Thyroid gland (tissue), 4 donors: ENCODE measurements at regions not wholly inside any gene's neighbourhood (a gene's known extent, or its start where the extent isn't known, plus 50 kb on each side); places are given as distances from the start of the nearest gene placed in this dataset.

Experiments used
- CTCF ChIP-seq, 6 experiments: fragments of 200-600 bp in 3 of 6; fragments of 450-650 bp in 3 of 6; sonication (generic) in 3 of 6; IDR thresholded peaks; one replicate each; pipeline ENCODE4 v1.5.1; 2016 to 2019; ENCODE audit warnings: antibody characterized with exemption in 6 of 6, mild to moderate bottlenecking in 2 of 6, inconsistent platforms in 1 of 6, moderate library complexity in 1 of 6
- POLR2A ChIP-seq, 2 donors: fragments of 450-650 bp; IDR thresholded peaks; one replicate each; pipeline ENCODE4 v1.6.1; 2017; ENCODE audit warnings: antibody characterized with exemption in 2 of 2, mild to moderate bottlenecking in 2 of 2, moderate library complexity in 1 of 2

GRCh38 chr16:79381603-79382042 lies 218.9 kb downstream of the MAF start:
- TF ChIP-seq POLR2A (IDR thresholded peaks at IDR 0.05) (no peak), CTCF (IDR thresholded peaks at IDR 0.05) (no peak)
